Uterus (tissue), 3 donors: ENCODE measurements at regions not wholly inside any gene's neighbourhood (a gene's known extent, or its start where the extent isn't known, plus 50 kb on each side); places are given as distances from the start of the nearest gene placed in this dataset.

Experiments
- DNase-seq, 2 donors: peaks; one replicate each; pipeline ENCODE4 v3.0.0-alpha.2; 2019 to 2020
- H3K27ac ChIP-seq, 2 donors: fragments of 200-600 bp; sonication (generic); 1 replicate in 1 of 2; 2 replicates in 1 of 2; pipeline ENCODE4 v1.5.1; 2016 to 2018
- H3K27me3 ChIP-seq, 2 donors: fragments of 200-600 bp; sonication (generic); one replicate each; pipeline ENCODE4 v1.5.1; 2018 to 2019; ENCODE audit warnings: control low read depth in 1 of 2
- H3K36me3 ChIP-seq, 2 donors: fragments of 200-600 bp; sonication (generic); one replicate each; pipeline ENCODE4 v1.5.1; 2019; ENCODE audit warnings: control low read depth in 1 of 2
- H3K4me1 ChIP-seq, 2 donors: fragments of 200-600 bp; sonication (generic); one replicate each; pipeline ENCODE4 v1.5.1; 2018 to 2019; ENCODE audit warnings: control low read depth in 1 of 2
- H3K4me3 ChIP-seq, 2 donors: fragments of 200-600 bp; sonication (generic); 1 replicate in 1 of 2; 2 replicates in 1 of 2; pipeline ENCODE4 v1.5.1; 2018 to 2019; ENCODE audit warnings: mild to moderate bottlenecking in 1 of 2
- H3K9me3 ChIP-seq, 2 donors: fragments of 200-600 bp; sonication (generic); one replicate each; pipeline ENCODE4 v1.5.1; 2019; ENCODE audit warnings: control low read depth in 1 of 2
- CTCF ChIP-seq, 4 experiments: fragments of 200-600 bp in 2 of 4; fragments of 450-650 bp in 2 of 4; sonication (generic) in 2 of 4; IDR thresholded peaks; one replicate each; pipeline ENCODE4 v1.5.1; 2016 to 2019; ENCODE audit warnings: antibody characterized with exemption in 4 of 4, mild to moderate bottlenecking in 2 of 4, moderate library complexity in 1 of 4
- POLR2A ChIP-seq, 2 donors: fragments of 450-650 bp; IDR thresholded peaks; one replicate each; pipeline ENCODE4 v1.6.1; 2016; ENCODE audit warnings: antibody characterized with exemption in 2 of 2, mild to moderate bottlenecking in 1 of 2, moderate library complexity in 1 of 2
- intact Hi-C: fragments of 100-400 bp; cut with DNase I; formaldehyde crosslinking; loops from one replicate; pipeline ENCODE4 v1.15.1; 2023; ENCODE audit warnings: low total_unique reads
- donor health status: DM: yes; HTN: yes; CAD: no.

GRCh38 chr5:88539693-88540365, 271.2 kb upstream of the TMEM161B start:
- Histone ChIP-seq H3K36me3 (no peaks in the 10 kb centered on the region), H3K9me3 (no peaks in the 10 kb centered on the region), H3K4me3 (no peak overlapping the region), H3K27me3 (no peaks in the 10 kb centered on the region), H3K27ac (no peak overlapping the region), H3K4me1 (no peaks in the 10 kb centered on the region)
- no peak for DNase-seq
- intact Hi-C loops = no loop called here
- no peak for TF ChIP-seq POLR2A (IDR thresholded peaks at IDR 0.05)
- TF ChIP-seq CTCF (IDR thresholded peaks at IDR 0.05) = no peak

GRCh38 chr5:88539026-88539425, 270.4 kb upstream of the TMEM161B start:
- H3K27me3 ChIP-seq = no peaks in the 10 kb centered on the region
- H3K36me3 ChIP-seq = no peaks in the 10 kb centered on the region
- intact Hi-C loops = no loop called here
- no peak for DNase-seq
- no peaks in the 10 kb centered on the region for H3K4me1 ChIP-seq
- TF ChIP-seq CTCF (IDR thresholded peaks at IDR 0.05) = no peak
- no peak for TF ChIP-seq POLR2A (IDR thresholded peaks at IDR 0.05)
- no peak overlapping the region for H3K4me3 ChIP-seq
- H3K27ac ChIP-seq = no peak overlapping the region
- no peaks in the 10 kb centered on the region for H3K9me3 ChIP-seq

GRCh38 chr5:88536146-88536545, 267.5 kb upstream of the TMEM161B start:
- no peak for DNase-seq
- Histone ChIP-seq H3K4me1 (no peaks in the 10 kb centered on the region), H3K4me3 (no peak overlapping the region), H3K27me3 (no peaks in the 10 kb centered on the region), H3K36me3 (no peaks in the 10 kb centered on the region), H3K27ac (no peak overlapping the region), H3K9me3 (no peaks in the 10 kb centered on the region)
- intact Hi-C loops = no loop called here
- no peak for TF ChIP-seq POLR2A (IDR thresholded peaks at IDR 0.05)
- TF ChIP-seq CTCF (IDR thresholded peaks at IDR 0.05) = no peak

GRCh38 chr5:88524941-88525340, 256.3 kb upstream of the TMEM161B start:
- intact Hi-C loops = no loop called here
- H3K4me1 ChIP-seq = no peaks in the 10 kb centered on the region

GRCh38 chr5:88519066-88519465, 250.4 kb upstream of the TMEM161B start:
- intact Hi-C loops = no loop called here
- Histone ChIP-seq H3K27me3 (no peaks in the 10 kb centered on the region), H3K4me1 (no peaks in the 10 kb centered on the region), H3K36me3 (no peaks in the 10 kb centered on the region), H3K4me3 (no peak overlapping the region), H3K27ac (no peak overlapping the region), H3K9me3 (no peaks in the 10 kb centered on the region)
- no peak for TF ChIP-seq POLR2A (IDR thresholded peaks at IDR 0.05)
- TF ChIP-seq CTCF (IDR thresholded peaks at IDR 0.05) = no peak
- DNase-seq = no peak

More at GRCh38 chr5:88524941-88525340, 256.3 kb upstream of the TMEM161B start:
- Histone ChIP-seq H3K27me3 (no peaks in the 10 kb centered on the region), H3K4me3 (no peak overlapping the region), H3K36me3 (no peaks in the 10 kb centered on the region), H3K27ac (no peak overlapping the region), H3K9me3 (no peaks in the 10 kb centered on the region)
- no peak for TF ChIP-seq POLR2A (IDR thresholded peaks at IDR 0.05)
- no peak for TF ChIP-seq CTCF (IDR thresholded peaks at IDR 0.05)
- no peak for DNase-seq
